ENCODE measurements at regions not wholly inside any gene's neighbourhood (a gene's known extent, or its start where the extent isn't known, plus 50 kb on each side); places are given as distances from the start of the nearest gene placed in this dataset.

GRCh38 chr2:128662051-128662471 lies 343.4 kb upstream of the HS6ST1 start:
- in situ Hi-C loops (cut with HindIII; ENCODE audit: extremely low pct_ligation_motif_present, low pct_unique_long_range_greater_than_20kb) = no loop called here

More at GRCh38 chr2:128662051-128662471, 343.4 kb upstream of the HS6ST1 start:
- ATAC-seq (no peak), FAIRE-seq (no peak), DNase-seq (ENCODE audit: low spot score) (no peak)
- no peak overlapping the region for H3K27ac ChIP-seq (ENCODE audit: extremely low read length, insufficient read depth, low read length)
- H3K9ac ChIP-seq (ENCODE audit: insufficient read depth, low read depth, low read length) = no peak overlapping the region
- peaks cover 3 to 64% of the 10 kb centered on the region in 2 experiments for H3K27me3 ChIP-seq (ENCODE audit: control insufficient read depth in 1 of 2, insufficient read depth in 2 of 2, low read length in 2 of 2)
- TF ChIP-seq HCFC1 (IDR thresholded peaks at IDR 0.05; ENCODE audit: low read depth, low read length) (no peak), ZNF3 (CRISPR knock-in tag; IDR thresholded peaks at IDR 0.05) (no peak), TCF12 (IDR thresholded peaks at IDR 0.05) (no peak), TCF12 (CRISPR knock-in tag; IDR thresholded peaks at IDR 0.05) (no peak), PREB (CRISPR knock-in tag; IDR thresholded peaks at IDR 0.05) (no peak), SNRNP70 (IDR thresholded peaks at IDR 0.05; ENCODE audit: low read depth, low read length) (no peak), REST (IDR thresholded peaks at IDR 0.05; ENCODE audit: borderline replicate concordance in 1 of 2, low read depth in 1 of 2, low read length in 2 of 2) (no peak), RNF2 (conservative IDR thresholded peaks at IDR 0.05; ENCODE audit: low read depth) (no peak), ZFP36 (IDR thresholded peaks at IDR 0.05; ENCODE audit: borderline replicate concordance, low read depth, low read length, partially characterized antibody) (no peak), PAF1 (CRISPR knock-in tag; IDR thresholded peaks at IDR 0.05) (no peak), SIN3B (IDR thresholded peaks at IDR 0.05; ENCODE audit: low read length) (no peak), MTERF4 (CRISPR knock-in tag; IDR thresholded peaks at IDR 0.05) (no peak)
- H3K4me3 ChIP-seq (replicated peaks in 1 of 3; ENCODE audit: insufficient read depth in 1 of 3, low read depth in 2 of 3, low read length in 3 of 3) = no peak overlapping the region
- no peak overlapping the region for H3K4me2 ChIP-seq (ENCODE audit: low read depth, low read length)
- POLR2A ChIA-PET = no interaction called here
- WGBS (ENCODE audit: low lambda C conversion rate) = 10% methylated on average over 8 of the region's 8 CpGs
- H4K20me1 ChIP-seq (ENCODE audit: insufficient read depth, low read length) = no peaks in the 10 kb centered on the region
- H3K36me3 ChIP-seq (replicated peaks in 1 of 2; ENCODE audit: control insufficient read depth in 1 of 2, insufficient read depth in 2 of 2, low read length in 2 of 2) = no peaks in the 10 kb centered on the region
- no peak overlapping the region for H2AFZ ChIP-seq (ENCODE audit: low read length)
- H3K4me1 ChIP-seq (ENCODE audit: insufficient read depth, low read length) = no peaks in the 10 kb centered on the region
- CTCF ChIA-PET (ENCODE audit: low intra/inter-chr PET ratio, low total read pairs) = no interaction called here
- BruUV-seq (replicated peaks) = no TSS peak
- intact Hi-C loops (cut with micrococcal nuclease; ENCODE audit: unreplicated experiment) = no loop called here
- H3K9me3 ChIP-seq (ENCODE audit: low read length) = no peaks in the 10 kb centered on the region
- H3K79me2 ChIP-seq (ENCODE audit: insufficient read depth, low read length) = no peaks in the 10 kb centered on the region
